NB4 (cell line): ENCODE measurements at regions not wholly inside any gene's neighbourhood (a gene's known extent, or its start where the extent isn't known, plus 50 kb on each side); places are given as distances from the start of the nearest gene placed in this dataset.

Experiments used
- DNase-seq: peaks from one replicate; pipeline ENCODE4 v3.0.0; 2010; ENCODE audit warnings: low read depth
- H3K4me3 ChIP-seq: one replicate; pipeline ENCODE4 v1.5.1; 2011; ENCODE audit warnings: mild to moderate bottlenecking, low read depth, low read length, moderate library complexity
- CTCF ChIP-seq: IDR thresholded peaks from one replicate; pipeline ENCODE4 v1.5.1; 2012; ENCODE audit warnings: low read depth, low read length
- MAX ChIP-seq: IDR thresholded peaks from 2 replicates; pipeline ENCODE4 v1.6.1; 2011; ENCODE audit warnings: low read depth, low read length
- MYC ChIP-seq: IDR thresholded peaks from 2 replicates; pipeline ENCODE4 v1.6.1; 2011; ENCODE audit warnings: low read depth, low read length
- POLR2A ChIP-seq: IDR thresholded peaks from 2 replicates; pipeline ENCODE4 v1.6.1; 2011; ENCODE audit warnings: mild to moderate bottlenecking; ENCODE audit not compliant: insufficient read length; ENCODE audit errors: extremely low read depth

- no peak overlapping the region for H3K4me3 ChIP-seq
- no peak for TF ChIP-seq MYC
- no peak for TF ChIP-seq CTCF
- TF ChIP-seq POLR2A = no peak
- TF ChIP-seq MAX = no peak
- DNase-seq = no peak
Measured at GRCh38 chr5:103718108-103718507, 155.5 kb upstream of the NUDT12 start.

GRCh38 chr5:103708601-103709000 is 146.0 kb upstream of the NUDT12 start:
- TF ChIP-seq CTCF (no peak), MAX (no peak), POLR2A (no peak), MYC (no peak)
- no peak for DNase-seq
- H3K4me3 ChIP-seq = no peak overlapping the region

GRCh38 chr5:103706939-103707682 is 144.5 kb upstream of the NUDT12 start:
- H3K4me3 ChIP-seq = no peak overlapping the region
- DNase-seq = no peak
- no peak for TF ChIP-seq MYC
- TF ChIP-seq POLR2A = no peak
- TF ChIP-seq MAX = no peak
- TF ChIP-seq CTCF = no peak

- no peak overlapping the region for H3K4me3 ChIP-seq
- TF ChIP-seq MAX = no peak
- DNase-seq = no peak
Measured at GRCh38 chr5:103703617-103704016, 141.0 kb upstream of the NUDT12 start.

- no peak for DNase-seq
- H3K4me3 ChIP-seq = no peak overlapping the region
- TF ChIP-seq CTCF (no peak), POLR2A (no peak), MYC (no peak), MAX (no peak)
Measured at GRCh38 chr5:103693517-103693916, 130.9 kb upstream of the NUDT12 start.

GRCh38 chr5:103690676-103691075 is 128.1 kb upstream of the NUDT12 start:
- DNase-seq = no peak
- TF ChIP-seq POLR2A (no peak), CTCF (no peak), MAX (no peak), MYC (no peak)
- no peak overlapping the region for H3K4me3 ChIP-seq
